ENCODE measurements at regions not wholly inside any gene's neighbourhood (a gene's known extent, or its start where the extent isn't known, plus 50 kb on each side); places are given as distances from the start of the nearest gene placed in this dataset.
A peak's percentile ranks its signal among the peaks of the same experiment; 100 is the strongest.

GRCh38 chr10:107686095-107686494 lies 521.6 kb upstream of the SORCS1 start:
- Histone ChIP-seq H4K20me1 (no peaks in the 10 kb centered on the region), H3K9me3 (replicated peaks in 1 of 11) (no peaks in the 10 kb centered on the region), H3K27ac (peak overlapping the region in 1 of 11 experiments; percentile 9; a peak in 1 of 22 replicates), H3K36me3 (no peaks in the 10 kb centered on the region), H3K27me3 (no peaks in the 10 kb centered on the region), H3K9ac (no peak overlapping the region), H3K4me3 (no peak overlapping the region), H3K4me1 (peaks cover 0 to 39% (median 0%) of the 10 kb centered on the region in 10 experiments; a peak in 7 of 20 replicates), H3K4me2 (peak overlapping the region in 4 of 11 experiments; percentile 1 to 49 (median 30); a peak in 6 of 22 replicates)
- TF ChIP-seq Cebpa-rat (IDR thresholded peaks at IDR 0.05) = no peak

GRCh38 chr10:107671960-107672359 lies 507.5 kb upstream of the SORCS1 start:
- no peak overlapping the region for H3K9ac ChIP-seq
- no peak overlapping the region for H3K4me3 ChIP-seq
- H4K20me1 ChIP-seq = no peaks in the 10 kb centered on the region
- no peak overlapping the region for H3K4me2 ChIP-seq
- H3K4me1 ChIP-seq = peaks cover 0 to under 1% (median 0%) of the 10 kb centered on the region in 10 experiments; a peak in 2 of 20 replicates
- H3K27ac ChIP-seq = no peak overlapping the region
- no peaks in the 10 kb centered on the region for H3K27me3 ChIP-seq
- TF ChIP-seq Cebpa-rat (IDR thresholded peaks at IDR 0.05) = no peak
- H3K9me3 ChIP-seq (replicated peaks in 1 of 11) = no peaks in the 10 kb centered on the region
- no peaks in the 10 kb centered on the region for H3K36me3 ChIP-seq

- peaks cover 5 to 20% (median 9%) of the 10 kb centered on the region in 11 experiments; a peak in 13 of 22 replicates for H3K9me3 ChIP-seq (replicated peaks in 1 of 11)
- H3K27ac ChIP-seq = no peak overlapping the region
- H3K4me3 ChIP-seq = no peak overlapping the region
- no peaks in the 10 kb centered on the region for H3K36me3 ChIP-seq
- H3K4me1 ChIP-seq = peaks cover 0 to 12% (median 0%) of the 10 kb centered on the region in 10 experiments; a peak in 6 of 20 replicates
- no peaks in the 10 kb centered on the region for H4K20me1 ChIP-seq
- no peak for TF ChIP-seq Cebpa-rat (IDR thresholded peaks at IDR 0.05)
- peak overlapping the region in 4 of 11 experiments; percentile 5 to 58 (median 31); a peak in 5 of 22 replicates for H3K4me2 ChIP-seq
- H3K9ac ChIP-seq = no peak overlapping the region
- no peaks in the 10 kb centered on the region for H3K27me3 ChIP-seq
These were observed 501.7 kb upstream of the SORCS1 start for GRCh38 chr10:107666214-107666613.

GRCh38 chr10:107665459-107665858 lies 501.0 kb upstream of the SORCS1 start:
- peaks cover 0 to 12% (median 0%) of the 10 kb centered on the region in 10 experiments; a peak in 6 of 20 replicates for H3K4me1 ChIP-seq
- H3K36me3 ChIP-seq = no peaks in the 10 kb centered on the region
- no peak overlapping the region for H3K4me3 ChIP-seq
- H3K9ac ChIP-seq = no peak overlapping the region
- H3K27ac ChIP-seq = no peak overlapping the region
- no peak overlapping the region for H3K4me2 ChIP-seq
- H3K27me3 ChIP-seq = no peaks in the 10 kb centered on the region
- peaks cover 6 to 20% (median 10%) of the 10 kb centered on the region in 11 experiments; a peak in 13 of 22 replicates for H3K9me3 ChIP-seq (replicated peaks in 1 of 11)
- no peaks in the 10 kb centered on the region for H4K20me1 ChIP-seq
- TF ChIP-seq Cebpa-rat (IDR thresholded peaks at IDR 0.05) = no peak

- Histone ChIP-seq H3K4me1 (peaks cover 0 to 15% (median 9%) of the 10 kb centered on the region in 10 experiments; a peak in 12 of 20 replicates), H3K9me3 (replicated peaks in 1 of 11) (peaks cover 0 to 23% (median 8%) of the 10 kb centered on the region in 11 experiments; a peak in 10 of 22 replicates), H3K4me2 (no peak overlapping the region), H3K36me3 (no peaks in the 10 kb centered on the region), H3K27ac (no peak overlapping the region), H3K4me3 (no peak overlapping the region), H4K20me1 (no peaks in the 10 kb centered on the region), H3K9ac (no peak overlapping the region), H3K27me3 (no peaks in the 10 kb centered on the region)
- TF ChIP-seq Cebpa-rat (IDR thresholded peaks at IDR 0.05) = no peak
These were observed 493.3 kb upstream of the SORCS1 start for GRCh38 chr10:107657851-107658250.

GRCh38 chr10:107656932-107657331 lies 492.4 kb upstream of the SORCS1 start:
- Histone ChIP-seq H3K4me1 (peaks cover 0 to 15% (median 9%) of the 10 kb centered on the region in 10 experiments; a peak in 12 of 20 replicates), H4K20me1 (no peaks in the 10 kb centered on the region), H3K9ac (no peak overlapping the region), H3K27ac (no peak overlapping the region), H3K4me2 (no peak overlapping the region), H3K4me3 (no peak overlapping the region), H3K9me3 (replicated peaks in 1 of 11) (peaks cover 0 to 19% (median 8%) of the 10 kb centered on the region in 11 experiments; a peak in 9 of 22 replicates), H3K27me3 (no peaks in the 10 kb centered on the region), H3K36me3 (no peaks in the 10 kb centered on the region)
- no peak for TF ChIP-seq Cebpa-rat (IDR thresholded peaks at IDR 0.05)

GRCh38 chr10:107653832-107654287 lies 489.4 kb upstream of the SORCS1 start:
- Histone ChIP-seq H3K4me2 (peak overlapping the region; percentile 49 to 83 (median 69)), H3K9me3 (replicated peaks in 1 of 11) (0 out of 22 replicates have a peak, but pooled peaks cover 0 to 2% (median 0%) of the 10 kb centered on the region in 11 experiments), H3K27me3 (no peaks in the 10 kb centered on the region), H3K9ac (peak overlapping the region in 10 of 11 experiments; percentile 15 to 69 (median 54); a peak in 17 of 22 replicates), H3K4me1 (peaks cover 0 to 15% (median 9%) of the 10 kb centered on the region in 10 experiments; a peak in 12 of 20 replicates), H4K20me1 (no peaks in the 10 kb centered on the region), H3K4me3 (peak overlapping the region; percentile 25 to 58 (median 42); a peak in 13 of 20 replicates), H3K27ac (peak overlapping the region; percentile 1 to 59 (median 11); a peak in 11 of 22 replicates), H3K36me3 (no peaks in the 10 kb centered on the region)
- TF ChIP-seq Cebpa-rat (IDR thresholded peaks at IDR 0.05) = no peak

GRCh38 chr10:107650939-107651338 lies 486.4 kb upstream of the SORCS1 start:
- Histone ChIP-seq H3K27ac (no peak overlapping the region), H3K27me3 (no peaks in the 10 kb centered on the region)

GRCh38 chr10:107649249-107649648 lies 484.7 kb upstream of the SORCS1 start:
- Histone ChIP-seq H4K20me1 (no peaks in the 10 kb centered on the region), H3K36me3 (no peaks in the 10 kb centered on the region), H3K9me3 (replicated peaks in 1 of 11) (no peaks in the 10 kb centered on the region), H3K27me3 (no peaks in the 10 kb centered on the region), H3K27ac (no peak overlapping the region), H3K9ac (no peak overlapping the region), H3K4me3 (no peak overlapping the region), H3K4me2 (no peak overlapping the region), H3K4me1 (peaks cover 0 to 11% (median 7%) of the 10 kb centered on the region in 10 experiments; a peak in 12 of 20 replicates)
- TF ChIP-seq Cebpa-rat (IDR thresholded peaks at IDR 0.05) = no peak

More at GRCh38 chr10:107650939-107651338, 486.4 kb upstream of the SORCS1 start:
- Histone ChIP-seq H3K4me3 (no peak overlapping the region), H3K4me1 (peaks cover 0 to 15% (median 9%) of the 10 kb centered on the region in 10 experiments; a peak in 12 of 20 replicates), H3K9ac (no peak overlapping the region), H3K4me2 (no peak overlapping the region), H3K36me3 (no peaks in the 10 kb centered on the region), H4K20me1 (no peaks in the 10 kb centered on the region), H3K9me3 (replicated peaks in 1 of 11) (no peaks in the 10 kb centered on the region)
- TF ChIP-seq Cebpa-rat (IDR thresholded peaks at IDR 0.05) = no peak

GRCh38 chr10:107647462-107647861 lies 483.0 kb upstream of the SORCS1 start:
- Histone ChIP-seq H3K27me3 (no peaks in the 10 kb centered on the region), H3K27ac (no peak overlapping the region), H3K9ac (no peak overlapping the region), H3K4me1 (no peaks in the 10 kb centered on the region), H4K20me1 (no peaks in the 10 kb centered on the region), H3K4me3 (no peak overlapping the region), H3K4me2 (no peak overlapping the region), H3K9me3 (replicated peaks in 1 of 11) (no peaks in the 10 kb centered on the region), H3K36me3 (no peaks in the 10 kb centered on the region)
- TF ChIP-seq Cebpa-rat (IDR thresholded peaks at IDR 0.05) = no peak

Data from BLaER1 treated with 17β-estradiol and CSF1 and Interleukin-3, amounts not matched to agents 10 nM and 100 nM (cell line).